Natural killer cell (primary cell): ENCODE measurements at regions not wholly inside any gene's neighbourhood (a gene's known extent, or its start where the extent isn't known, plus 50 kb on each side); places are given as distances from the start of the nearest gene placed in this dataset.

Experiments
- ATAC-seq, 3 donors: fragments of 150-1000 bp in 2 of 3; fragments of 200-7000 bp in 1 of 3; cut with Tn5 transposase; 1 replicate in 1 of 3; 2 replicates in 2 of 3; pipeline ENCODE4 v1.10.0; 2021; ENCODE audit warnings: mild to moderate bottlenecking in 2 of 3, moderate library complexity in 2 of 3
- DNase-seq, 2 donors: peaks; one replicate each; pipeline versions ENCODE4 v3.0.0 to v3.0.0-alpha.2; 2013 to 2021; ENCODE audit warnings: mixed read lengths in 1 of 2
- H3K27ac ChIP-seq: one replicate; pipeline ENCODE4 v1.5.1; 2013; ENCODE audit warnings: mild to moderate bottlenecking, low read length
- H3K27me3 ChIP-seq: one replicate; pipeline ENCODE4 v1.6.1; 2013; ENCODE audit warnings: low read length; ENCODE audit not compliant: control insufficient read depth, insufficient read depth
- H3K36me3 ChIP-seq: one replicate; pipeline ENCODE4 v1.6.1; 2013; ENCODE audit warnings: low read length; ENCODE audit not compliant: control insufficient read depth, insufficient read depth
- H3K4me1 ChIP-seq: one replicate; pipeline ENCODE4 v1.6.1; 2013; ENCODE audit warnings: low read length; ENCODE audit not compliant: control insufficient read depth, insufficient read depth
- H3K4me3 ChIP-seq: one replicate; pipeline ENCODE4 v1.5.1; 2013; ENCODE audit warnings: low read length
- H3K9me3 ChIP-seq: one replicate; pipeline ENCODE4 v1.6.1; 2013; ENCODE audit warnings: low read length; ENCODE audit not compliant: control insufficient read depth, insufficient read depth
- H3K27ac Mint-ChIP-seq, 2 donors: one replicate each; pipeline ENCODE4 v1.8.0; 2022; ENCODE audit warnings: mild to moderate bottlenecking in 2 of 2, mixed read lengths in 2 of 2, moderate library complexity in 1 of 2
- H3K27me3 Mint-ChIP-seq, 2 donors: one replicate each; pipeline ENCODE4 v1.8.0; 2022; ENCODE audit warnings: low read depth in 2 of 2, mixed read lengths in 2 of 2
- H3K36me3 Mint-ChIP-seq: one replicate; pipeline ENCODE4 v1.8.0; 2022; ENCODE audit warnings: mixed read lengths
- H3K4me1 Mint-ChIP-seq, 2 donors: one replicate each; pipeline ENCODE4 v1.8.0; 2022; ENCODE audit warnings: mixed read lengths in 2 of 2
- H3K4me3 Mint-ChIP-seq: one replicate; pipeline ENCODE4 v1.8.0; 2022; ENCODE audit warnings: mild to moderate bottlenecking, moderate library complexity, mixed read lengths
- H3K9me3 Mint-ChIP-seq, 2 donors: one replicate each; pipeline ENCODE4 v1.8.0; 2022; ENCODE audit warnings: mixed read lengths in 2 of 2
- WGBS: methylation state at CpG from one replicate; pipeline ENCODE4 v1.1.7; 2013; ENCODE audit warnings: missing lambda C conversion rate; ENCODE audit not compliant: insufficient coverage; 5-methylcytosine and 5-hydroxymethylcytosine counted together
- intact Hi-C: fragments of 100-400 bp; cut with micrococcal nuclease; formaldehyde crosslinking; loops from one replicate; pipeline ENCODE4 v1.14.2; 2022
- TF ChIP-seq, protein P1 (sequence below): fragments of 200-600 bp; IDR thresholded peaks from one replicate; pipeline ENCODE4 v1.8.0; 2022; ENCODE audit warnings: antibody characterized with exemption

DNA sequence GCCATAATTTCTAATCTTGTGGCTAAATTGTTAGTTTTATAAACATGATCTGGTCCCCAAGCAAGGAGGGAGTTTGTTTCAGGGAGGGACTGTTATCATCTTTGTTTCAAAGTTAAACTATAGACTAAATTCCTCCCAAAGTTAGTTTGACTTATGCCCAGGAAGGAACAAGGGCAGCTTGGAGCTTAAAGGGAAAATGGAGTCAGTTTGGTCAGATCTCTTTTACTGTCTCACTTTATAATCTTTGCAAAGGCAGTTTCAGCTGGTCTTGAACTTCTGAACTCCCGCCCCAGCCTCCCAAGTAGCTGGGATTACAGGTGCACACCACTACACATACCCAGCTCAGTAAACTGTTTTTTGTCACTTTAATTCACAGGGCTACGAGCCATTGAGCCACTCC is 214.7 kb downstream of the ZNF674 start:
- no peaks in the 10 kb centered on the region for H3K9me3 ChIP-seq

GRCh38 chrX:46328133-46328532 is 217.1 kb downstream of the ZNF674 start:
- no peak for DNase-seq
- peaks cover 2 to 24% of the 10 kb centered on the region in 2 donors for H3K27me3 Mint-ChIP-seq
- no peaks in the 10 kb centered on the region for H3K4me1 Mint-ChIP-seq
- Histone ChIP-seq H3K4me3 (no peak overlapping the region), H3K4me1 (no peaks in the 10 kb centered on the region), H3K9me3 (no peaks in the 10 kb centered on the region), H3K36me3 (no peaks in the 10 kb centered on the region), H3K27me3 (no peaks in the 10 kb centered on the region), H3K27ac (no peak overlapping the region)
- intact Hi-C loops = no loop called here
- no peak for ATAC-seq
- H3K36me3 Mint-ChIP-seq = no peaks in the 10 kb centered on the region
- no CpG with 5 or more reads among the region's 1 CpG for WGBS
- H3K9me3 Mint-ChIP-seq = no peaks in the 10 kb centered on the region
- TF ChIP-seq, protein P1, sequence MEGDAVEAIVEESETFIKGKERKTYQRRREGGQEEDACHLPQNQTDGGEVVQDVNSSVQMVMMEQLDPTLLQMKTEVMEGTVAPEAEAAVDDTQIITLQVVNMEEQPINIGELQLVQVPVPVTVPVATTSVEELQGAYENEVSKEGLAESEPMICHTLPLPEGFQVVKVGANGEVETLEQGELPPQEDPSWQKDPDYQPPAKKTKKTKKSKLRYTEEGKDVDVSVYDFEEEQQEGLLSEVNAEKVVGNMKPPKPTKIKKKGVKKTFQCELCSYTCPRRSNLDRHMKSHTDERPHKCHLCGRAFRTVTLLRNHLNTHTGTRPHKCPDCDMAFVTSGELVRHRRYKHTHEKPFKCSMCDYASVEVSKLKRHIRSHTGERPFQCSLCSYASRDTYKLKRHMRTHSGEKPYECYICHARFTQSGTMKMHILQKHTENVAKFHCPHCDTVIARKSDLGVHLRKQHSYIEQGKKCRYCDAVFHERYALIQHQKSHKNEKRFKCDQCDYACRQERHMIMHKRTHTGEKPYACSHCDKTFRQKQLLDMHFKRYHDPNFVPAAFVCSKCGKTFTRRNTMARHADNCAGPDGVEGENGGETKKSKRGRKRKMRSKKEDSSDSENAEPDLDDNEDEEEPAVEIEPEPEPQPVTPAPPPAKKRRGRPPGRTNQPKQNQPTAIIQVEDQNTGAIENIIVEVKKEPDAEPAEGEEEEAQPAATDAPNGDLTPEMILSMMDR = no peak
- no peak overlapping the region for H3K27ac Mint-ChIP-seq
- H3K4me3 Mint-ChIP-seq = no peak overlapping the region

More for the DNA sequence above, 214.7 kb downstream of the ZNF674 start:
- no peak overlapping the region for H3K4me3 Mint-ChIP-seq
- no peaks in the 10 kb centered on the region for H3K4me1 Mint-ChIP-seq
- H3K36me3 Mint-ChIP-seq = no peaks in the 10 kb centered on the region
- no peak overlapping the region for H3K27ac Mint-ChIP-seq
- H3K36me3 ChIP-seq = no peaks in the 10 kb centered on the region
- H3K4me1 ChIP-seq = no peaks in the 10 kb centered on the region
- intact Hi-C loops = no loop called here
- TF ChIP-seq, protein P1 = no peak
- H3K4me3 ChIP-seq = no peak overlapping the region
- no peaks in the 10 kb centered on the region for H3K27me3 ChIP-seq
- H3K27ac ChIP-seq = no peak overlapping the region
- DNase-seq = no peak
- H3K9me3 Mint-ChIP-seq = peaks cover 0 to 3% of the 10 kb centered on the region in 2 donors
- WGBS = 95% methylated on average over 2 of the region's 2 CpGs
- ATAC-seq = no peak
- peaks cover 5 to 23% of the 10 kb centered on the region in 2 donors for H3K27me3 Mint-ChIP-seq

- intact Hi-C loops = no loop called here
- no peak overlapping the region for H3K27ac Mint-ChIP-seq
- H3K36me3 Mint-ChIP-seq = no peaks in the 10 kb centered on the region
- no peaks in the 10 kb centered on the region for H3K4me1 Mint-ChIP-seq
- H3K36me3 ChIP-seq = no peaks in the 10 kb centered on the region
- no peaks in the 10 kb centered on the region for H3K9me3 ChIP-seq
- H3K4me1 ChIP-seq = no peaks in the 10 kb centered on the region
- TF ChIP-seq, protein P1 = no peak
- 90% methylated on average over 6 of the region's 7 CpGs for WGBS
- ATAC-seq (no peak), DNase-seq (no peak)
- no peak overlapping the region for H3K4me3 ChIP-seq
- H3K9me3 Mint-ChIP-seq = no peaks in the 10 kb centered on the region
- no peaks in the 10 kb centered on the region for H3K27me3 ChIP-seq
- peaks cover 2 to 24% of the 10 kb centered on the region in 2 donors for H3K27me3 Mint-ChIP-seq
- no peak overlapping the region for H3K27ac ChIP-seq
- no peak overlapping the region for H3K4me3 Mint-ChIP-seq
These were observed 217.6 kb downstream of the ZNF674 start for GRCh38 chrX:46327566-46328115.

DNA sequence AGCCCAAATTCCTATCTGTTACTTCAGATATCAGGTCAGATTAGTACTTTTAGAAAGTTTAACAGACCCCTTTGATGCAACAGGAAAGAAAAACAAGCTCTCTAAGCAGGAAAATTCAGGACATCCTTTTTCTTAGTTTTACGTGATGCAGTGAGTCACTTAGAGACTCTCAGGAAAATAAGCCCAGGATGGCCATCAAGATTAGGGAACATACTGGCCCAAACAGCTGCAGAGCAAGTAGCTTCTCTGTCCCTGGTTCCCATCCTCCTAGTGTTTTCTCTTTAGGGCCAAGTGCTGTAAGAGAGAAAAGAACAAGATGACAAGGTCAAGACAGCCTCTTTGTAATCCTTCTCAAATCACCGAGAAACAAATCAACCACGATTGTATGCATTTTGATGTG is 219.1 kb downstream of the ZNF674 start:
- Histone ChIP-seq H3K36me3 (no peaks in the 10 kb centered on the region), H3K9me3 (no peaks in the 10 kb centered on the region), H3K27me3 (no peaks in the 10 kb centered on the region), H3K4me3 (no peak overlapping the region), H3K27ac (no peak overlapping the region), H3K4me1 (no peaks in the 10 kb centered on the region)
- Mint-ChIP-seq H3K27ac (no peak overlapping the region), H3K27me3 (peaks cover 2 to 17% of the 10 kb centered on the region in 2 donors), H3K4me1 (no peaks in the 10 kb centered on the region), H3K4me3 (no peak overlapping the region), H3K36me3 (no peaks in the 10 kb centered on the region), H3K9me3 (no peaks in the 10 kb centered on the region)
- TF ChIP-seq, protein P1 = no peak
- 60% methylated on average over 1 of the region's 3 CpGs for WGBS
- intact Hi-C loops = no loop called here
- no peak for ATAC-seq
- no peak for DNase-seq
